NT2/D1 (cell line): ENCODE measurements at regions not wholly inside any gene's neighbourhood (a gene's known extent, or its start where the extent isn't known, plus 50 kb on each side); places are given as distances from the start of the nearest gene placed in this dataset.

ENCODE experiments used
- SUZ12 ChIP-seq: IDR thresholded peaks from 2 replicates; pipeline ENCODE4 v1.6.1; 2011; ENCODE audit not compliant: insufficient read length, insufficient read depth; ENCODE audit errors: extremely low read depth
- YY1 ChIP-seq: IDR thresholded peaks from 2 replicates; pipeline ENCODE4 v1.6.1; 2011; ENCODE audit not compliant: insufficient read length, insufficient read depth
- ZNF274 ChIP-seq: IDR thresholded peaks from 2 replicates; pipeline ENCODE4 v1.6.1; 2011; ENCODE audit warnings: mild to moderate bottlenecking, low read depth, low read length

DNA sequence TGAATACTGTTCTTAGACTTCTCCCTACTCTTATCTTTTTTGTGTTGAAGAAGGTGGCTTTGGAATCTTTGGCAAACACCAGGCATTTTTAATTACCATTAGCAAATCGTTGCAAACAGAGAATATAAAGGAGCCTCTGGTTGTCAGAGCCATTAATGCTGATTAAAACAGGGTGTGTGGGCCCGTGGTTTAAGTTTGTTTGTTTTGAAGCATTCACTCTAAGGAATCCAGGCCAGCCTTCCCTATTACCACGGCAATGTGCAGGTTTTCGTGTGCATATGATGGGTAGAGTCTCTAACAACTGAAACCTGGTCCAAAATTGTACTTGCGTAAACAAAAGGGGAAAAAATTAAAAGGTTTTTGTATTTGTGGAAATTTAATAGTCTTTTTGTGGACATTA, 141.2 kb upstream of the GMNC start:
- TF ChIP-seq YY1 (no peak), ZNF274 (no peak), SUZ12 (no peak)
